ENCODE measurements at regions not wholly inside any gene's neighbourhood (a gene's known extent, or its start where the extent isn't known, plus 50 kb on each side); places are given as distances from the start of the nearest gene placed in this dataset.

- Histone ChIP-seq H2BK5ac (ENCODE audit: insufficient read length, low read length) (no peak overlapping the region), H4K8ac (replicated peaks; ENCODE audit: insufficient read length, low read depth, low read length) (no peak overlapping the region), H2BK12ac (ENCODE audit: insufficient read length, low read depth, low read length) (no peak overlapping the region), H3T11ph (ENCODE audit: low read length) (no peak overlapping the region), H3K18ac (ENCODE audit: insufficient read length, low read depth, low read length) (no peak overlapping the region), H3K4ac (ENCODE audit: low read depth, low read length) (no peak overlapping the region), H2BK20ac (ENCODE audit: low read depth, low read length, poor library complexity, severe bottlenecking) (no peak overlapping the region), H3K9me3 (ENCODE audit: control insufficient read depth, low read depth, low read length) (no peaks in the 10 kb centered on the region), H2BK120ac (ENCODE audit: low read depth, low read length, poor library complexity, severe bottlenecking) (no peak overlapping the region), H4K20me1 (ENCODE audit: control insufficient read depth, insufficient read depth, insufficient read length) (no peaks in the 10 kb centered on the region), H3K23me2 (ENCODE audit: insufficient read length, low read depth, low read length, poor library complexity, severe bottlenecking) (no peaks in the 10 kb centered on the region), H3K23ac (ENCODE audit: insufficient read length, low read depth, low read length) (no peak overlapping the region), H3K4me2 (ENCODE audit: insufficient read depth, insufficient read length, low read length) (no peak overlapping the region), H3K56ac (ENCODE audit: insufficient read length, low read depth, low read length) (no peak overlapping the region), H2AK5ac (ENCODE audit: insufficient read length, low read length) (no peak overlapping the region), H3K79me1 (ENCODE audit: insufficient read depth, low read depth, low read length, poor library complexity, severe bottlenecking) (no peaks in the 10 kb centered on the region), H2BK15ac (ENCODE audit: low read depth, low read length) (no peak overlapping the region), H4K5ac (ENCODE audit: insufficient read length, low read depth, low read length) (no peak overlapping the region), H3K27ac (ENCODE audit: insufficient read length, low read depth, low read length) (no peak overlapping the region), H4K91ac (ENCODE audit: insufficient read length, low read depth, low read length) (no peak overlapping the region), H3K27me3 (ENCODE audit: insufficient read depth, low read length) (no peaks in the 10 kb centered on the region), H2AFZ (ENCODE audit: low read length) (no peak overlapping the region), H3K4me1 (ENCODE audit: insufficient read depth, low read length) (no peaks in the 10 kb centered on the region), H3K79me2 (ENCODE audit: insufficient read depth, low read length) (no peaks in the 10 kb centered on the region), H3K14ac (ENCODE audit: insufficient read depth, low read length) (no peak overlapping the region), H3K9ac (ENCODE audit: extremely low read depth, insufficient read length, low read length) (no peak overlapping the region)
- Mint-ChIP-seq H3K9me3 (peaks cover 2 to 4% of the 10 kb centered on the region in 2 experiments; a peak in 3 of 5 replicates), H3K36me3 (ENCODE audit: insufficient read depth in 1 of 3, low read depth in 3 of 3) (peaks cover 0 to 6% (median 2%) of the 10 kb centered on the region in 3 experiments; a peak in 2 of 7 replicates), H3K4me1 (peaks cover 31 to 32% of the 10 kb centered on the region in 2 experiments), H3K4me3 (no peak overlapping the region), H3K27ac (no peak overlapping the region), H3K27me3 (ENCODE audit: low read depth) (peaks cover 1% of the 10 kb centered on the region)
- DNase-seq, result peak; percentile 33
- TF ChIP-seq CTCF (conservative IDR thresholded peaks at IDR 0.05), result peak; percentile 36; the same call in 2 of the 3 replicates
- no CpG with 5 or more reads among the region's 4 CpGs for WGBS (ENCODE audit: extremely low coverage, insufficient read length, low lambda C conversion rate)
These were observed 87.3 kb upstream of the PRR23E start for GRCh38 chr3:127105587-127105986.

Data from H9 (cell line).